ENCODE measurements at regions not wholly inside any gene's neighbourhood (a gene's known extent, or its start where the extent isn't known, plus 50 kb on each side); places are given as distances from the start of the nearest gene placed in this dataset.

GRCh38 chr4:3656416-3657356, 109.5 kb upstream of the ADRA2C start:
- H3K4me3 ChIP-seq = no peak overlapping the region
- 73% methylated on average over 24 of the region's 24 CpGs for WGBS
- intact Hi-C loops (cut with DNase I) = no loop called here
- DNase-seq (ENCODE audit: extremely low spot score) = no peak
- TF ChIP-seq POLR2A (IDR thresholded peaks at IDR 0.05; ENCODE audit: low read depth) (no peak), EP300 (IDR thresholded peaks at IDR 0.05) (no peak), CTCF (IDR thresholded peaks at IDR 0.05) (no peak), POLR2AphosphoS5 (IDR thresholded peaks at IDR 0.05) (no peak)
- no peaks in the 10 kb centered on the region for H3K9me3 ChIP-seq
- no peak overlapping the region for H3K27ac ChIP-seq (replicated peaks in 1 of 4)
- no peaks in the 10 kb centered on the region for H3K36me3 ChIP-seq
- H3K4me1 ChIP-seq = no peaks in the 10 kb centered on the region
- peaks cover 0 to 96% (median 2%) of the 10 kb centered on the region in 4 donors for H3K27me3 ChIP-seq

GRCh38 chr4:3655963-3656362, 110.2 kb upstream of the ADRA2C start:
- H3K9me3 ChIP-seq = no peaks in the 10 kb centered on the region
- no peak overlapping the region for H3K27ac ChIP-seq (replicated peaks in 1 of 4)
- H3K4me1 ChIP-seq = no peaks in the 10 kb centered on the region
- no peak for DNase-seq (ENCODE audit: extremely low spot score)
- no peaks in the 10 kb centered on the region for H3K36me3 ChIP-seq
- no peak for TF ChIP-seq POLR2A (IDR thresholded peaks at IDR 0.05; ENCODE audit: low read depth)
- no peak for TF ChIP-seq CTCF (IDR thresholded peaks at IDR 0.05)
- TF ChIP-seq POLR2AphosphoS5 (IDR thresholded peaks at IDR 0.05) = no peak
- no peak for TF ChIP-seq EP300 (IDR thresholded peaks at IDR 0.05)
- intact Hi-C loops (cut with DNase I) = no loop called here
- no peak overlapping the region for H3K4me3 ChIP-seq
- WGBS = 53% methylated on average over 7 of the region's 8 CpGs
- H3K27me3 ChIP-seq = peaks cover 0 to 95% (median 2%) of the 10 kb centered on the region in 4 donors

- Histone ChIP-seq H3K9me3 (no peaks in the 10 kb centered on the region), H3K27me3 (peaks cover 0 to 97% (median 2%) of the 10 kb centered on the region in 4 donors), H3K36me3 (no peaks in the 10 kb centered on the region), H3K27ac (replicated peaks in 1 of 4) (no peak overlapping the region), H3K4me3 (no peak overlapping the region), H3K4me1 (no peaks in the 10 kb centered on the region)
- intact Hi-C loops (cut with DNase I) = no loop called here
- WGBS = 76% methylated on average over 7 of the region's 9 CpGs
- no peak for TF ChIP-seq POLR2AphosphoS5 (IDR thresholded peaks at IDR 0.05)
- TF ChIP-seq CTCF (IDR thresholded peaks at IDR 0.05) = no peak
- TF ChIP-seq POLR2A (IDR thresholded peaks at IDR 0.05; ENCODE audit: low read depth) = no peak
- TF ChIP-seq EP300 (IDR thresholded peaks at IDR 0.05) = no peak
- DNase-seq (ENCODE audit: extremely low spot score) = no peak
Measured at GRCh38 chr4:3655485-3655884, 110.7 kb upstream of the ADRA2C start.

- intact Hi-C loops (cut with DNase I) = no loop called here
- Histone ChIP-seq H3K36me3 (no peaks in the 10 kb centered on the region), H3K4me1 (no peaks in the 10 kb centered on the region), H3K9me3 (no peaks in the 10 kb centered on the region), H3K27ac (replicated peaks in 1 of 4) (no peak overlapping the region), H3K27me3 (peaks cover 0 to 97% (median 2%) of the 10 kb centered on the region in 4 donors), H3K4me3 (no peak overlapping the region)
- WGBS = 91% methylated on average over 18 of the region's 30 CpGs
- no peak for TF ChIP-seq POLR2AphosphoS5 (IDR thresholded peaks at IDR 0.05)
- TF ChIP-seq CTCF (IDR thresholded peaks at IDR 0.05) = no peak
- no peak for TF ChIP-seq POLR2A (IDR thresholded peaks at IDR 0.05; ENCODE audit: low read depth)
- TF ChIP-seq EP300 (IDR thresholded peaks at IDR 0.05) = no peak
- no peak for DNase-seq (ENCODE audit: extremely low spot score)
Measured at GRCh38 chr4:3654036-3654807, 112.0 kb upstream of the ADRA2C start.
